ENCODE measurements at regions not wholly inside any gene's neighbourhood (a gene's known extent, or its start where the extent isn't known, plus 50 kb on each side); places are given as distances from the start of the nearest gene placed in this dataset.
A peak's percentile ranks its signal among the peaks of the same experiment; 100 is the strongest.
"Not testable (repeated sequence)": the region's sequence is repeated elsewhere in the genome, so short reads cannot be mapped to it uniquely, and the experiment has no call there.

DNA sequence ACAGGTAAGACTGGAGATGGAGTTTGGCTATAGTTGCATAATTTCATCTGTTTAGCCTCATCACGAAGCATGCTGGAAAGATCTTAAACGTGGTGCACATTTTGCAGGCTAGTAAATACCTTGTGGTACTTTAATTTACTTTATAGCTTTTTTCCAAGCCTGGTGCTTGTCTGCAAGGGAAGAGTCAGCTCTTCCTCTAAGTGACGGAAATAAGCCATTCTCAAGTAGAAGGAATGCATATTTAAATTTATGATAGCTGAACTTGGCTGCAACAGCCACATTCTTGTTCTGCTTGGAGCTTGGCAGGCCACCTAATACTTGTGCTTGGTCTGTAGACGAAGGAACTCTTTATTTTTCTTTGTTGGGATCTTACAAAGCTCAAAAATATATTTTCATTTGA is 188.0 kb upstream of the PIK3R1 start:
- DNase-seq (ENCODE audit: low read depth), result no peak

DNA sequence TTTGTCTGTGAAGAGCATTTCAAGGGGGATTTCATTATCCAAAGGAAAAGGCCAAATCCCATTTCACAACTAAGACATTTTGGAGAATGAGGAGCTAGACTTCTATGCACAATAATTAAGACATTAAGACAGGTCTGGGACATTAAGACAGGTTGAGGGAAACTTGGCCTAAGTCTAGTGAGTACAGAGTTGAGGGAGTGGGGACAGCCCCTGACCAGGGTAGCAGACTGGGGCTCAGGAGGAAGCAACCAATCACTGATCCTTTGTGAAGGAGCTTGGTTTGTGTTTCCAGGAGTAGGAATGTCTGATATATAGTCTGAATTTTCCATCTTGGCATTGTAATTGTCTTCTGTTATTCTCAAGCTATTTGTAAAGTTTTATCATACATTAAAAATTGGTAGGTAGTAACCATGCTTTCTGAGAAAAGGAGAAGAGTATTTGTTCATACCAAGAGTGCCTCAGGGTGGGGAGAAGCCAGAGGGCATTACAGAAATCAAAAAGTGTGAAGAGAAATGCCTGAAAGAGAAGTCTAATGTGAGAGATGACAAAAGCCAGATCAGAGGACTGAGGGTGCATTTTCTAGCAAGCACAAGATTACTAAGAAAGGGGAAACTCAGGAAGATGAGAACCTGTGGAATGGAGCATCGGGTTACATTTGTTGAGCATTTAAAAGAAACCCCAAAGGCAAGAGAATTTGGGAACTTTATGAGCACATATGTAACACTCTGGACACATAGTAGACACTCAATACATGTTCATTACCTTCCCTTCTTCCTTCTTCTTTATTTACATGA is 189.3 kb upstream of the PIK3R1 start:
- no peak for DNase-seq (ENCODE audit: low read depth)

DNA sequence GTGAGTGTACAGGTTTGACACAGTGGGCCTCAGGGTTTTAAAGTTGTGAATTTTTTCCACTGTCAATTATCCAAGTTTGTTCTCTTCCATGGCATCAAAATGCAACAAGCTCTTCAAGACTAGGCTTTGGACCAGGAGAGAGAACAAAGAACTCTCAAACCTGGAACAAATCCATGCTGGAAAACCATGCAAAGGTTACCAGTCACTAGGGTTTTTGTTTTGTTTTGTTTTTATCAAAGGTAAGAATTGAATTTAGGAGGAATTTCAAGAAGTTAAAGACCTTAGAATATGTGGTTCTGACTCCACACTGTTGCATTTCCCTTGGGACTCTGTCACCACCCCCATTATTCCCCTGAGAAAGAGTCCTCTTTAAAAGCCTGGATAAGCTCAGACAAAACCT is 191.1 kb upstream of the PIK3R1 start:
- DNase-seq (ENCODE audit: low read depth), result no peak

DNA sequence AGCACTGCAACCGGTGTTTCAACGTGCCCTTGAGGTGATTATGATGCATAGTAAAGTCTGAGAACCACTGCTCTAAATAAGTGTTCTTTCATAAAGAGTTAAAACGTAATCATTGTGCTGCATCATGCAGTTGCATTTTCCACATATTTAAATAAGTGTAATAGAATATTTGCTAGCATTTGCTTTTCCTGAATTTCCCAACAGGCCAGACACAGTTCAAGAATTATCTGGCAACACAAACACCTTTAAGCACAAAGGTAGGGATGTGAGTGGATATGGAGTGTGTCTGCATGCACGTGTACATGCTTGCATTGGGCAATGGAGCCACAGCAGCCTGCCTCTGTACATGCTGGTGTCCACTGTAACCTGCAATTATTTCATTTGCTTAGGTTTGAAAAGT is 193.6 kb upstream of the PIK3R1 start:
- no peak for DNase-seq (ENCODE audit: low read depth)

DNA sequence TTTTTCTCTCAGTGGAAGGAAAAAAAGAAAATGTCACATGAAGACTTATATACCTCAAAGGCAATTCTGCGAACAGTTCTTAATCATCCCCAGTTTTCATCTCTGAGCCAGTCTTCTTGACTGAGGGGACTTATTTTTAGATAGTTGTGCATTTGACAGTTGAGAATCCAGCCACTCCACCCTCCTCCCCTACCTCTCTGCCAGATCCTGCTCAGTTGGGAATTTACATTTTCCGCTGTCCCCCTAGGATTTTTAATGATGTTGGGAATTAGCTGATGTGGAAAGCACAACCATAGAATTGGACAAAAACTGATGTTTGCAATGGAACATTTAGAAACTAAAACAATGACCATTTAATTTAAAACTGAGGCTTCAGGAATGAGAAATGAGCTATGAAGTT is 194.3 kb upstream of the PIK3R1 start:
- DNase-seq (ENCODE audit: low read depth), result no peak

GRCh38 chr5:68020461-68020969 is 195.0 kb upstream of the PIK3R1 start:
- DNase-seq (ENCODE audit: low read depth), result not testable (repeated sequence)

DNA sequence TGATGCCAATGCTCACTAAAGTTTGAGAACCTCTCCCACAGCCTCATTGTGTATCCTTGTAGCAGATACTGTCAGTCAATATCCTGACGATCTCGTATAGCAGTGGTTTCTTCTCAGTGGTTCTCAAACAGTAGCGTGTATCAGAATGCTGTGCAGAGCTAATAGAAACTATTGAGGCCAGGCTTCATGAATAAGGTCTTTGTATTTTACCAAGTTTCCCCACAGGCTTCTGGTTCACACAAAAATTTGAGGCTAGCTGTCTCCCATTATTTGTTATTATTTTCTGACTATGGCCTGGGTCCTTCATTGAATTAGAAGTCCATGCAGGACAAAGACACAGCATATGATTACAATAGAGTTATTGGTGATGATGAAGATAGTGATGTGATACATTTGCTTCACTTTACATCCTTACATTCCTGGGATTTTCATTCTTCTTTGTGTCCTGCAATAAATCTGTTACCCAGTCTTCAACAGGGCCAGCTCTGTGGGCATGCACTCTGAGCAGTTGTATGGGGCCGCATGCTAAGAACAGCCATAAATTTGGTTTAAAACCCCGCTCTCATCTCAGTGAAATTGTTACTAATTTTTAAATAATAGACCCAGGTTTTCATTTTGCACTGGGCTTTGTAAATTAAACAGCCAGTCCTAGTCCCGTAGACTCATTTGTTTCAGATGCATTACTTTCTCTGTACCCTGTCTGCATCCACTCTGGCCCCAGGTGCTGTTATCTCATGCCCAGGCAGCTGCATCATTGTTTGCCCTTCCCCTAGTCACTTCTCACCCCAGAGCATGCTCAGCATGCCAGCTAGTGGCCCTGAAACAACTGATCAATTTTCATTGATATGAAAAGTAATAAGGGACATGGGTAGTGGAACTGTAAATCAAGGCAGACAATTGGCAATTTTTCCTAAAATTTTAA is 199.9 kb upstream of the PIK3R1 start:
- no peak for DNase-seq (ENCODE audit: low read depth)

GRCh38 chr5:68012831-68013230 is 202.7 kb upstream of the PIK3R1 start:
- no peak for DNase-seq (ENCODE audit: low read depth)

DNA sequence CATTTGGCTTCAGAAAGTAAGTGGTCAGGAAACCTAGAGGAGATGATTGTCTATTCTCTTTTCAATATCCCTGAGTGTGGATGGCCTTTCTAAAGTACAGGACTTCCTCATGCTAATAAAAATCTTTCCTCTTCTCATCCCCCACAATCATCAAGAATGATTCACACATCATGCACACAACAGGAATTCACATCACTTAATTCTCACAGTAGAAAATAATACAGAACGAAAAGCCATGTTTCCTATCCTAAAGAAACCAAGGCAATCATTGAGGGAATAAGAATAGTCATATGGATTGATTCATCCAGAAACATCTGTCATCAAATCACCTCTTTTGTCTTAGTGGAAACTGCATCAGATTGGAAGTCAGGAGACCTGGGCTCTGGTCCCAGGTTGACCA is 203.1 kb upstream of the PIK3R1 start:
- peak; percentile 37 for DNase-seq (ENCODE audit: low read depth)

- DNase-seq (ENCODE audit: low read depth), result peak; percentile 28
Measured at GRCh38 chr5:68011801-68012200, 203.8 kb upstream of the PIK3R1 start.

GRCh38 chr5:68011259-68011760 is 204.2 kb upstream of the PIK3R1 start:
- DNase-seq (ENCODE audit: low read depth), result no peak

- no peak for DNase-seq (ENCODE audit: low read depth)
Measured at GRCh38 chr5:68010740-68011139, 204.8 kb upstream of the PIK3R1 start.

DNA sequence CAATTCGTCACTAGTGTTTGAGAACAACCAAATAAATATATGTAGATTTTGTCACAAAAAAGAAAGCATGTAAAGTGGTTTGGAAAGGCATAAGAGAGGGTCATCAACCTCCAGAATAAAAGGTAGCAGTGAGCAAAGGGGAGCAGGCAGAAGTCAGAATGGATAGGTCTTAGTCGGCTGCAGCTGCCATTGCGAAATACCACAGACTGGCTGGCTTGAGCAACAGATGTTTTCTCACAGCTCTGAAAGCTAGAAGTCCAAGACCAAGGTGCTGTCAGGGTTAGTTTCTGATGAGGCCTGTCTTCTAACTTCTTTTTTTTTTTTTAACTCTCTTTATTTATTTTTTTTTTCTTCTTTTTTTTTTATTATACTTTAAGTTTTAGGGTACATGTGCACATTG is 208.1 kb upstream of the PIK3R1 start:
- peak; percentile 7 for DNase-seq (ENCODE audit: low read depth)

GRCh38 chr5:68002836-68003235 is 212.7 kb upstream of the PIK3R1 start:
- DNase-seq (ENCODE audit: low read depth), result no peak

DNA sequence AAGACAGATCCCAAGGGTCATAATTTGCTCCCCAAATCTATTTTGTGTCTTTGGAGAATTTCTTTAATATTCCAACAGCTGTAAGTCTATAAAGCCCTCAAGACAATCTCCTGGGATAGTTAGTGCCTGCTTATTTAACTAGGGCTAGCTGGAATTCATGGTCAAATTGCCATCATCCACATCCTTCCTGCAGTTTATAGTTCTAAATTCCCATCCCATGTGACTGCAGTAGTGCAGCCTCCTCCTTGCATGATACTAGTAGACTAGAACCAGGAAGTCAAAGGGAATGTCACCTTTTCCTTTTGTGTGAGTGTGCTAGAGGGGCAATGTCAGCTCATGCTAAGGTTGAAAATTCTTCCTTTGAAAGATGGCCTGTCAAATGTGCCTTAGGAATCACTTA is 214.8 kb upstream of the PIK3R1 start:
- DNase-seq (ENCODE audit: low read depth), result no peak

DNA sequence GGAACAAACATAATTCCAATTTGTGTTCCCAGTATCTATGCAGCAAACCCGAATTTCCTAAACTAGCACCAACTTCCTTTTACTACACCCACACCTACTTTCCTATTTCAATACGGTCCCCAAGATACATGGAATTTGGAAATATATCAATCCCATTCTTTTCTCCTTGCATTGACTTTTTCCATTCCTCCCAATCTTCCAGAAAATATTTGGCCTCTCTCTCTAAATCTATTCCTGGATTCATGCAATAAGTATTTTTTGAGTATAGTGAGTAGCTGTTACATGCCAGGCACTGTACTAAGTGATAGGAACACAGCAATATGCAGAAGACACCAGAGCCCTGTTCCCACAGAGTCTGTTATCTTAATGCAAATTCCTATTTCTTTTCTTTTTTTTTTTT is 216.2 kb upstream of the PIK3R1 start:
- no peak for DNase-seq (ENCODE audit: low read depth)

DNA sequence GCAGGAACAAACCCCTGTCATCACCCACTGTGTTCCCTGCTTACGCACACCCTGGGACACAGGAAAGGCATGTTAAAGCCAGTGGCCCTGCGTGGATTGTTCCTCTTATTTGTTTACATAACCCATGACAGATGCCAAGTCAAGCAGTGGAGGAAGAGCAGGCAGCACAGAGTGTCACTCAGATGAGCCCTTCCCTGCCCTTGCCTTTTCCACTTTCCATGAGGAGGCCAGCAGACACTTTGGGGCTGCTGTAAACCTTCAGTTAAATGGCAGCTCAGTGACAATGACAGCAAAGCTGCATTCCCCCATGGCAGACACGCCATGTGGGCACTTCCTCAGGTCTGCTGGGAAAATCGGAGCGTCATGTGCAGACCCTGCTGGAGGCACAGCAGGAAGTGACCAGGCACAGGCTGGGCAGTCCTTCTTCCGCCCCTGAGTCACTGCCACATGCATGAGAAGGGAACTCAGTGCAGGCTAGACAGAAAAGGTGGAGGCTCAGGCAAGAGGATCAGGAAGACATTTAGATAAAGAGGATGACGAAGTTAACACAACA is 216.8 kb upstream of the PIK3R1 start:
- DNase-seq (ENCODE audit: low read depth), result peak; percentile 92

DNA sequence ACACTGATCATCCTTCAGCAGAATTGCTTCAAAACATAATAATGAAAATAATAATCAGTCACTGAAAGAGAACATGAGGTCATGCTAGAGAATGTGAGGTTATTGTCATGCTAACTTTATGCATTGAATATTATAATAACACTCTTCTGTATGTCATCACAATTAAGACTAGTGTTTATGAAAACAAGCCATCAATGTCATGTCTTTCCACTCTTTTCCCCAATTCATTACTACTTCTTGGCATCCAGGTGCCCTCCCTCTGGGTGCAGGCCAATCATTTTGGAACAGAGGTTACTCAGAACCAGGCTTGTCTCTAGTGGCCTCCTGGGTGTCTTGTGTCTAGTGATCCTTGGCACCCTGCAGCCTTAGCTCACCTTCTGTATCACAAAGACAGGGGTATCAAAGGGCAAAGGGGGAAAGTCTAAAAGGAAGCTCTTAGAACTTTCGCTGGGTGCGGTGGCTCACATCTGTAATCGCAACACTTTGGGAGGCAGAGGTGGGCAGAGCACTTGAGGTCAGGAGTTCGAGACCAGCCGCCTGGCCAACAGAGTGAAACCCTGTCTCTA is 217.6 kb upstream of the PIK3R1 start:
- no peak for DNase-seq (ENCODE audit: low read depth)

DNA sequence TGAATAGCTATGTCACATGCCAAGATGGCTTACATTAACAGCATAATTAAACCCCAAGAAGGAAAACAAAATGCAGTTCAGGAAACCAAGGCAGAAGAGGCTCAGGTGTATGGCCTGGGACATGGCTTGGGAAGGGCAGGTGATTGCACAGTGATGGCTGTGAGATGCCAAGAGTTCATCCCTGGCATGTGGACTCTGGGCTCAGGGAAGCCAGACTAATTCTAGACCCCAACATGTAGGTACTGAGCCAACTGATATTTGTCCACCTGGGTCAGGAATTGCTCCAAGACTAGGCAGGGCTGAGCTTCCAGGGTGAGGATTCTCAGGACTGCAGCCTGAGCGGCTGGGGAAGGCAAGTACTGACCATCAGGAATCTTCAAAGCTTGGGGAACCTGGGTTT is 218.4 kb upstream of the PIK3R1 start:
- DNase-seq (ENCODE audit: low read depth), result no peak

DNA sequence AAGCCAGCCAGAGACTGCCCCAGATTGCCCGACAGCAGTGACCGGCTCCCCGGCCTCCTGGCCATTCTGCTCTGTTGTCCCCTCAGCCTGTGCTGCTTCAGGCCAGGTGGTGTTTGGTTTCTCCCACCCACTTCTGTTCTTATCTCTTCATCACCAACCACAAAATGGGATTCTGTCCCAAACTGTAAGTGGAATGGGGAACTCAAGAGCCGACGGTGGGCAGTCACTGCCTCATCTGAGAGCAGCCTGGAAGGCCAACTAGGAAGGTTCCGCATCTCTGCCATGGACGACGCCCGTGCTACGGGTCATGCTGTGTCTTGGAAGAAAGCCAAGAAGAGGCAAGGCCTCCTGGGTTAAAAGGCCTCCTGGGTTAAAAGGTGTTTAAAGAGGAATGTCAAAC is 219.0 kb upstream of the PIK3R1 start:
- no peak for DNase-seq (ENCODE audit: low read depth)

- no peak for DNase-seq (ENCODE audit: low read depth)
Measured at GRCh38 chr5:67992923-67993322, 222.6 kb upstream of the PIK3R1 start.

DNA sequence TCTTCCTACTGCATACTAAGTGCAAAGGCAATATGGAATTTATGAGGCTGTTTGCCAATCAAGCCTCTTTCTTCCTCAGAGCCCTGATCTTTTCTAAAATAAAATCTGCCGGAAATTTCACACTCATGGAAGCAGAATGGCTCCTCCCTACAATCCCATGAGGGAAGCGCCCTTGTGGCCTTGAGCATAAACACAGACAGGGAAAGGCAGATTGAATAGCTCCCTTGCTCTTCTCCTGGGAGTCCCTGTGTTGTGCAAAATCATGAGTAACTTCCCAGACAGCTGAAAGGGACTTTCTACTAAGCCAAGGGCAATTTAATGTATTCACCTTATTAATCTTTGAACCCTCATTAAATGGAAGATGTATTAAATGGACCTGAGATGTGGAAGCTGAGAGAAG is 226.1 kb upstream of the PIK3R1 start:
- DNase-seq (ENCODE audit: low read depth), result peak; percentile 24
